ENCODE measurements at regions not wholly inside any gene's neighbourhood (a gene's known extent, or its start where the extent isn't known, plus 50 kb on each side); places are given as distances from the start of the nearest gene placed in this dataset.
"Not testable (repeated sequence)": the region's sequence is repeated elsewhere in the genome, so short reads cannot be mapped to it uniquely, and the experiment has no call there.

- no peak for DNase-seq (ENCODE audit: low read depth)
- TF ChIP-seq, protein P1, sequence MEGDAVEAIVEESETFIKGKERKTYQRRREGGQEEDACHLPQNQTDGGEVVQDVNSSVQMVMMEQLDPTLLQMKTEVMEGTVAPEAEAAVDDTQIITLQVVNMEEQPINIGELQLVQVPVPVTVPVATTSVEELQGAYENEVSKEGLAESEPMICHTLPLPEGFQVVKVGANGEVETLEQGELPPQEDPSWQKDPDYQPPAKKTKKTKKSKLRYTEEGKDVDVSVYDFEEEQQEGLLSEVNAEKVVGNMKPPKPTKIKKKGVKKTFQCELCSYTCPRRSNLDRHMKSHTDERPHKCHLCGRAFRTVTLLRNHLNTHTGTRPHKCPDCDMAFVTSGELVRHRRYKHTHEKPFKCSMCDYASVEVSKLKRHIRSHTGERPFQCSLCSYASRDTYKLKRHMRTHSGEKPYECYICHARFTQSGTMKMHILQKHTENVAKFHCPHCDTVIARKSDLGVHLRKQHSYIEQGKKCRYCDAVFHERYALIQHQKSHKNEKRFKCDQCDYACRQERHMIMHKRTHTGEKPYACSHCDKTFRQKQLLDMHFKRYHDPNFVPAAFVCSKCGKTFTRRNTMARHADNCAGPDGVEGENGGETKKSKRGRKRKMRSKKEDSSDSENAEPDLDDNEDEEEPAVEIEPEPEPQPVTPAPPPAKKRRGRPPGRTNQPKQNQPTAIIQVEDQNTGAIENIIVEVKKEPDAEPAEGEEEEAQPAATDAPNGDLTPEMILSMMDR (conservative IDR thresholded peaks at IDR 0.05; ENCODE audit: low read length), result no peak
- no peak overlapping the region for H3K4me3 ChIP-seq (ENCODE audit: low read length)
These were observed 165.8 kb upstream of the DGKB start for GRCh38 chr7:15068324-15068723.

DNA sequence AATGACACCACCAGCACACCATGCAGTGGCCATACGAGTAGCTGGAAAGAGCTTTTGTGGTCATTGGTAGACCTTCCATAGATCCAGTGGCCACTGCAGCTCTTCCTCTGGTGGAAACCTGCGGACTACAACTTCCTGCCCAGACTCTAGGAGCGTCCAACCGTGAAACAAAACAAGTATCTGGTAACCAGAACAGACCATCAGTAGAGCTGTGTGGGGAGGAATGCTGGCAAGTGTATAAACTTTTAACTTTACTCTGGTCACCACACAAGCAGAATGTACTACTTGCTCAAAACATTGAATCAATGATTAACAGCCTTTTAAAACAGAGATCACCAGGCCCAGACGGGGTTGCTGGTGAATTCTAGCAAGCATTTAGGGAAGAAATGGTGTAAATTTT, 154.7 kb upstream of the DGKB start:
- TF ChIP-seq, protein P1 (conservative IDR thresholded peaks at IDR 0.05; ENCODE audit: low read length), result no peak
- no peak for DNase-seq (ENCODE audit: low read depth)
- no peak overlapping the region for H3K4me3 ChIP-seq (ENCODE audit: low read length)

- not testable (repeated sequence) for DNase-seq (ENCODE audit: low read depth); H3K4me3 ChIP-seq (ENCODE audit: low read length)
These were observed 151.8 kb upstream of the DGKB start for GRCh38 chr7:15054304-15054703.

DNA sequence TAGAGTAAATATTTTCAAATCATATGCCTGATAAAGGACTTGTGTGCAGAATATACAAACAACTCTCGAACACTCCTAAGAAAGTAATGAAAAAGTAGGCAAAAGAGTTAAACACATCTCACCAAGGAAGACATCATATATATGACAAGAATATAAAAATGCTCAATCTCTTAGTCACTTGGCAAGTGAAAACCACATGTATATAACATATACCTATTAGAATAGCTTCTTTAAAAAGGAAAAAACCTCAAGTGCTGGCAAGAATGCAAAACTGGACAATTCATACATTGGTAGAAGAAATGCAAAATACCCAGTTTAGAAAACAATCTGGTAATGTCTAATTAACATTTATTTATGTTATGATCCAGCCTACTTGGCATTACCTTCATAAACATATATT, 146.6 kb upstream of the DGKB start:
- DNase-seq (ENCODE audit: low read depth), result no peak
- H3K4me3 ChIP-seq (ENCODE audit: low read length), result no peak overlapping the region
- TF ChIP-seq, protein P1 (conservative IDR thresholded peaks at IDR 0.05; ENCODE audit: low read length), result no peak

- no peak for DNase-seq (ENCODE audit: low read depth)
- TF ChIP-seq, protein P1 (conservative IDR thresholded peaks at IDR 0.05; ENCODE audit: low read length), result no peak
- no peak overlapping the region for H3K4me3 ChIP-seq (ENCODE audit: low read length)
These were observed 144.3 kb upstream of the DGKB start for GRCh38 chr7:15046861-15047260.

DNA sequence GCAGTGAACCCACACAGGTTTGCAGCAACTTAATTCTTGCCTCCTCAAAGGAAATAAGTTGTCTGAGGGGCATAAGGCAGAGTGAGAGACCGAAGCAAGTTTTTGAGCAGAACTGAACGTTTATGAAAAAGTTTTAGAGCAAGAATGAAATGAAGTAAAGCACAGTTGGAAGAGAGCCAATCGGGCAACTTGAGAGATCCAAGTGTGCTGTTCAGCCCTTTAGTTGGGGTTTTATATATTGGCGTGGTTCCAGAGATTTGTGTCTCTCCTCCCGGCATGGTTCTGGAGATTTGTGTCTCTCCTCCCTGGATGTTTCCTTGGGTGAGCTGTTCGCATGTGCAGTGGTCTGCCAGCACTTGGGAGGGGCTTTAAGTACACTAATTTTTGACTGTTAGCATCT, 141.4 kb upstream of the DGKB start:
- H3K4me3 ChIP-seq (ENCODE audit: low read length), result no peak overlapping the region
- no peak for DNase-seq (ENCODE audit: low read depth)
- TF ChIP-seq, protein P1 (conservative IDR thresholded peaks at IDR 0.05; ENCODE audit: low read length), result no peak

GRCh38 chr7:15042285-15043065, 139.9 kb upstream of the DGKB start:
- TF ChIP-seq, protein P1 (conservative IDR thresholded peaks at IDR 0.05; ENCODE audit: low read length), result no peak
- H3K4me3 ChIP-seq (ENCODE audit: low read length), result no peak overlapping the region
- DNase-seq (ENCODE audit: low read depth), result no peak
